ENCODE measurements at regions not wholly inside any gene's neighbourhood (a gene's known extent, or its start where the extent isn't known, plus 50 kb on each side); places are given as distances from the start of the nearest gene placed in this dataset.

- no peak for DNase-seq (ENCODE audit: low read depth)
These were observed 476.0 kb upstream of the TBL1XR1 start for GRCh38 chr3:177673112-177673914.

GRCh38 chr3:177674186-177674585 lies 476.9 kb upstream of the TBL1XR1 start:
- no peak for DNase-seq (ENCODE audit: low read depth)

DNA sequence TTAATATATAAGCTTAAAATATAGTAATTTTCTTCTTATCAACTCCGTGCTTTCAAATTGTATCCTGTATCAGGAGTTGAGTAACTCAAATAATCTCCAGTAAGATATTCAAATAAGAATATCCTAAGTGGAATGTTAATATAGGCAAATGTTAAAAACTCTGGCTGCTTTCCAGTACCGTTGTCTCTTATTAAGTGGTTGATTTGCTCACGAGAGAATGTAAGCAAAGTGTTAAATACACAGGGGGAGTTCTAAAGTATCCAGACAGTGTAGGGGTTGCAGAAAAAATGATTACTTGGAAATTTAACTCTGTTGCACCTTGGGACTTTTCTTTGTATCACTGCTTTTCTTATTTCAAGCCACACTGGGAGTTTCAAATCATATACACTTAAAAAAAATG lies 478.9 kb upstream of the TBL1XR1 start:
- no peak for DNase-seq (ENCODE audit: low read depth)

DNA sequence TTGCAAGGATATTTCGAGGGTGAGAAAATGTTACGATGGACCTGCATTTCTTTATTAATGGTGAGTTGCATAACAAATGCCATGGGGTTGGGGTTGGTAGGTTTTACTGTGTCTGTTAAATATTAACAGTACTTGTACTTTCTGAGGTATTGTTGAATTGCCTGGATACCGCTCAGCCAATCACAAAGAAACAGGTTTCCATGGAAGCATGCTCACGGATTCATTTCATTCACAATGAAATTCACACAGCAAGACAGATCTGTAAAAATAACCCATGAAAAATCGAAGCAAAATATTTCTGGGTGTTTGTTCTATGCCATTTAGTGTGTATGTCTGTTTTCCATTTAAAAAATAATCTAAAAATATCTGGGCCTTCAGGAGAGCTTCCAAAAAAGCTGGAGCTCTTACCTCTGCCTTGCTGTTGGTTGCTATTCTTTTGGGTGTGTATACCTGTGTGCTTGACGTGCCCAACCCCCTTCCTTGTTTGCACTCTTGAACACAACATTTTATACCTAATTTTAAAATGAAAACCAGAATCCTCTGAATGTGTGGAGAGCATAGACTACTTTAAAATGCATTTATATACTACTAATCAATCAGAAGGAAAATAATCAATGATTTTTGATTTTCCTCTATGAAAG lies 479.8 kb upstream of the TBL1XR1 start:
- DNase-seq (ENCODE audit: low read depth): no peak

DNA sequence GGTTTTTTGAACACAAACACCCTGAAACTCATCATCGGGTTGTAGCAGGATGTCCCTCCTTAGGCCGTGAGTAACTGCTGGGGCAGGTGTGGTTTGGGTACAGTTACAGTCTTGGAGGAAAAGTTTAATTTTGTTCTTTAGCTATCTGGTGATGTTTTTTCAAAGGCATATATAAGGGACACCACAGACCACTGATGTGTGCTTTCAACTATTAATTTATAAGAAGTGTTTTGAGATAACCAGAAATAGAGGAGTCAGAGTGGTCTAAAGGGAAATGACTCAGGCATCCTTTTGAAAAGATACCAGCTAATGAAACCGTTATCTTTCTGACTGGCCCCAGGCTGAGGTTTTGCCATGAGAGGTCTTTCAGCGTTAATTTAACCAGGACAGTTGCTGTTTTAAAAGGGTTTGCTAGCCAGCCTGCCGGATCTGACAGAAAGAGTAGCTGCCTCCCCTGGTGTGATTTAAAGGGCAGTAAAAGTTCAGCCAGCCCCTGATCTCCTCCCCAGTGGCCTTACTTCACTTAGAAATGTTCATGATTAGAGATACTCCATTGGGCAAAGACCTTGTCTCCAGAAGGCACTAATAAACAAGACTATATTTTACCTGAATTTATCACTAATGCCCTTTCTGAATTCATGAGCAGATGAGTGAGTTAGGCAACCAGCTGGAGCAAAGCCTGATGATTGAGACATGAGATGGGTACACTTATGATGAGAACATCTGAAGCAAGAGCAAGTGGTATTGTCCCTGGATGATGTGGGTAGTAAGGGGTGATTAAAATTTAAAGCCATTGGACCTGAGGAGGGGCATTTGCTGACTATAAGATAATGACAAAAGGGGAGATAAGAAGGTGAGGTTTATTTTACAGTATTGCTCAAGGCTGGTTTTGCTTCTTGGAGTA lies 482.5 kb upstream of the TBL1XR1 start:
- DNase-seq (ENCODE audit: low read depth): no peak

GRCh38 chr3:177680472-177680821 lies 483.2 kb upstream of the TBL1XR1 start:
- no peak for DNase-seq (ENCODE audit: low read depth)

GRCh38 chr3:177681156-177681555 lies 483.9 kb upstream of the TBL1XR1 start:
- DNase-seq (ENCODE audit: low read depth): no peak

GRCh38 chr3:177681852-177682251 lies 484.6 kb upstream of the TBL1XR1 start:
- no peak for DNase-seq (ENCODE audit: low read depth)

DNA sequence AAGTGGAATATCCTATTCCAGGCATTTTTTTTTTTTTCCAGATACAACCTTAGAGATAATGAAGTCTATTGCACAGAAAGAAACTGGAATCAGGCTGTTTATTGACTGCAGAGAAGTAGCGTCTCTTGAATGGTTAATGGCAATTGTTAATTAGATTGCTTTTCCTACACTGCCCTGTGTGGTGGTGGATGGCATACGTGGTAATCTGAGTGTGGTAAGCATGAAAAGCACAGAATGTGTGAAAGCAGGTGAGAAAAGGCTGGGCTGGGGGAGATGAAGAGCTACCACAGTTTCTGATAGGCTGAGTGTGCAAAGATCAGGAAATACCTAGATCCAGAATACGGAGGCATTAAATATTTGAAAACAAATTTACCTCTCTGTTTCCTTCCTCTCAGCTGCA lies 486.3 kb upstream of the TBL1XR1 start:
- DNase-seq (ENCODE audit: low read depth): no peak

DNA sequence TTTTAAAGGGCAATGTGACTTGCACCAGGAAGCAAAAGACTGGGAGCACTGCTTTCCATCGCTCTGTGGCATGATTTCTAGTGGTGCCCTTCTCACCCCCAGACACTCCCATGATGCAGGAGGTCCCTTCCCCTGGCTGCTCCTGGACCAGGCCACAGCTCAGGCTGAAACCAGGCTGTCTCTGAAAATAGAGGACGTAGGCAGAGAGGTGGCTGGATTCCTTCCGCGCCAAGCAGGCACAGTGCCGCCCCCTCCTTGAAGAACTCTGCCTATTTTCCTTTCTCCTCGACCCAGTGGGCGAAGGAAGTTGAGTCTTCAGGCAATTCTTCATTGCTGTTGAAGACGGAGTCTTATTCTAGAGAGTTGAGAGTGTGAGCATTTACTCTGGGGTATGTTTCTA lies 489.4 kb upstream of the TBL1XR1 start:
- no peak for DNase-seq (ENCODE audit: low read depth)

DNA sequence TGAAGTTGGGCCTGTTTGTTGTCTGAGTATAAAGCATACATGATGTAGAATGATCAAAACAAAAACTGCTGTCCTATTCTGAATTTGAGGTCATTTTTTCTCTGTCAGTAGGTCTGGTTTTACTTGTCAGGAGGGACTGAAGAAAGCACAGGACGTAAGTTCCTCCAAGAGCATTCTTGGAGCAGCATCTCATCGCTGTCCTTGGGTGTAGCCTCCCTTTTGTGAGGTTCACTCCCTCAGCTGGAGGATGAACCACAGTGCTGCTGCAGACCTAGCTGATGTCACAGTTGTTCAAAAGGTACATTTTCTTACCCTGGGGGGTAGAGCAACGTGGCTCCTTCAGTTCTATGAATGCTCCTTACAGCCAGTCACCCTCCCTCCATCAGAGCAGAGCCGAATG lies 490.0 kb upstream of the TBL1XR1 start:
- no peak for DNase-seq (ENCODE audit: low read depth)

DNA sequence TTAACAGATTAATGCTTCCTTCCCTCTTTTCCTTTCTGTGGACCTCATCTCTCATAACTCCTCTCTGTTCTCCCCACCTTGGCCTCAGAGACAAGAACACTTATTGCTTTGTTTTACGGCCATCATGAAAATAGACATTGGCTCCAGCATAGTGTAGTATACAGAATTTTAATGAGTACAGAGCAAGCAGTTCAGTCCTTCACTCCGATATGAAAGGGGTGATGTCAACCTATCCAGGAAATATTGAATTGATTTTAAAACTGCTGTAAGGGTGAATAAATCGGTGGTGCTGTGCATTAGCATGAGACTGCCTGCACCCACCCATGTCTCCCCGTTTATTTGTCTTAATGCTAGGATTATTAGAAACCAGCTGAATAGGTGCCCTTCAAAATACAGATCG lies 490.9 kb upstream of the TBL1XR1 start:
- DNase-seq (ENCODE audit: low read depth): no peak

DNA sequence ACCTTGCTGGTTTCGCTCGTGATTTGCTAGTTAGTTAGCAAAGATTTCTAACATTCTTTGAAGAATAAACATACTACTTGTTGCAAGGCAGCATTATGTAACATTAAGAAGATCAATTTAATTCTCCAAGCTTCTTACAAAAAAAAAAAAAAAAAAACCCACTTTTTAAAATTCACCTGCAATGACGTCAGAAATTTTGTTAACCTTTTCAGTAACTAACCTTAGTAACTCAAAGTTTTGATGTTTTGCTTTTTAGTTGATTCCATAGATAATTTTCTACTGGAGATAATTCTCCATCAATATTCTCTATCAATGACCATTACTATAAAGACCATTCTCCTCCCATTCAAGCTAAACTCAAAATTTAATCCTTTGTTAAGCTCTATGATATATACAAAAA lies 491.8 kb upstream of the TBL1XR1 start:
- DNase-seq (ENCODE audit: low read depth): no peak

- no peak for DNase-seq (ENCODE audit: low read depth)
These were observed 492.6 kb upstream of the TBL1XR1 start for GRCh38 chr3:177689869-177690268.

DNA sequence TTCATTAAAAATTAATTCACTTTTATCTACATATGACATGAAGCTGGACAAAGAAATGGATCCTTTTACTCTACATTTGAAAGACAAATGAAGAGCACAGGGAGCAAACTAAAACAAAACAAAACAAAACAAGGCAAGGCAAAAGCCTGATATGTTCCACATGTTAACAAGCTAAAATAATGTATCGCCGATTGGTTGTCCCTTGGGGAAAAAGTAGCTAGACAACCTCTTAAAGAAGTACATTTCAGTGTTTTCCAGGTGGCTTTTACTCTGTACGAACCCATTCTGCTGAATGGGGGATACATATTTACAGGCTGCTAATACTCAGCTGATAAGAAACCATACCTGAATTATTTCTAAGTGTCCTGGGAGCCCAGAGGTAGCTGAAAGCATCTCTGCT lies 493.0 kb upstream of the TBL1XR1 start:
- no peak for DNase-seq (ENCODE audit: low read depth)

DNA sequence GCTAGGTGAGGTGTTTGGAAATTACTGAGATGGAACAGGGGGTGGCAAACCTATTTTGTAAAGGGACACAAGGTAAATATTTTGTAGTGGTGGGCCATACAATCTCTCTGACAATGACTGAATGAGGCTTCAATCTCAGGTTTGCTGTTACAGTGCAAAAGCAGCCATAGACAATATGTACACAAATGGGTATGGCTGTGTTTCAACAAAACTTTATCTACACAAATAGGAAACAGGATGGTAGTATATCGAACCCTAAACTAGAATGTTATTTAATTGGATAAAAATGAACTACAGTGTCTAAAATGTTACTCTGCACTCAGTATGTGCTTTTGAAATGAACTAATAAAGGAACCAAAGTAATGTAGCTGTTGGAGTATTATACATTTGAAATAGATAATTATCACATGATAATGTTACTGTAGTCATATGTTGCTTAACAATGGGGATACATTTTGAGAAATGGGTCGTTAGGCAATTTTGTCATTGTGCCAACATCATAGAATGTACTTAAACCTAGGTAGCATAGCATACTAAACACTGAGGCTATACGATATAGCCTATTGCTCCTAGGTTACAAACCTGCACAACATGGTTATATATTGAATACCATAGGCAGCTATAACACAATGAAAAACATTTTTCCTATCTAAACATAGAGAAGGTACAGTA lies 495.2 kb upstream of the TBL1XR1 start:
- no peak for DNase-seq (ENCODE audit: low read depth)

GRCh38 chr3:177693616-177694264 lies 496.5 kb upstream of the TBL1XR1 start:
- no peak for DNase-seq (ENCODE audit: low read depth)

- no peak for DNase-seq (ENCODE audit: low read depth)
These were observed 497.0 kb upstream of the TBL1XR1 start for GRCh38 chr3:177694316-177694715.

- DNase-seq (ENCODE audit: low read depth): no peak
These were observed 497.7 kb upstream of the TBL1XR1 start for GRCh38 chr3:177694951-177695350.

- no peak for DNase-seq (ENCODE audit: low read depth)
These were observed 502.8 kb upstream of the TBL1XR1 start for GRCh38 chr3:177700117-177700516.

- DNase-seq (ENCODE audit: low read depth): no peak
These were observed 506.5 kb upstream of the TBL1XR1 start for GRCh38 chr3:177703788-177704187.
